HG03520 (cell line): ENCODE measurements at regions not wholly inside any gene's neighbourhood (a gene's known extent, or its start where the extent isn't known, plus 50 kb on each side); places are given as distances from the start of the nearest gene placed in this dataset.

ENCODE experiments used
- ATAC-seq: cut with Tn5 transposase; IDR thresholded peaks from one replicate; pipeline ENCODE4 v1.9.1; 2021; ENCODE audit warnings: mild to moderate bottlenecking, moderate library complexity; ENCODE audit not compliant: unreplicated experiment

- no peak for ATAC-seq
Measured at GRCh38 chr10:60572511-60573194, 183.0 kb upstream of the ANK3 start.

- no peak for ATAC-seq
Measured at GRCh38 chr10:60570896-60571295, 181.2 kb upstream of the ANK3 start.

- no peak for ATAC-seq
Measured at GRCh38 chr10:60570272-60570865, 180.7 kb upstream of the ANK3 start.

GRCh38 chr10:60569681-60570080 is 180.0 kb upstream of the ANK3 start:
- no peak for ATAC-seq

GRCh38 chr10:60566096-60566495 is 176.4 kb upstream of the ANK3 start:
- no peak for ATAC-seq

GRCh38 chr10:60565492-60565891 is 175.8 kb upstream of the ANK3 start:
- ATAC-seq: no peak

- no peak for ATAC-seq
Measured at GRCh38 chr10:60564475-60564874, 174.8 kb upstream of the ANK3 start.

GRCh38 chr10:60560451-60560850 is 170.8 kb upstream of the ANK3 start:
- ATAC-seq: no peak

GRCh38 chr10:60555700-60556099 is 166.0 kb upstream of the ANK3 start:
- no peak for ATAC-seq

GRCh38 chr10:60549686-60550085 is 160.0 kb upstream of the ANK3 start:
- no peak for ATAC-seq

- no peak for ATAC-seq
Measured at GRCh38 chr10:60542657-60543056, 153.0 kb upstream of the ANK3 start.

- ATAC-seq: no peak
Measured at GRCh38 chr10:60541451-60541850, 151.8 kb upstream of the ANK3 start.

GRCh38 chr10:60537697-60538096 is 148.0 kb upstream of the ANK3 start:
- ATAC-seq: no peak

GRCh38 chr10:60536529-60537114 is 146.9 kb upstream of the ANK3 start:
- ATAC-seq: no peak

GRCh38 chr10:60535427-60535826 is 145.8 kb upstream of the ANK3 start:
- ATAC-seq: no peak

- no peak for ATAC-seq
Measured at GRCh38 chr10:60534761-60535389, 145.2 kb upstream of the ANK3 start.

GRCh38 chr10:60532696-60533468 is 143.2 kb upstream of the ANK3 start:
- no peak for ATAC-seq

GRCh38 chr10:60531006-60531405 is 141.3 kb upstream of the ANK3 start:
- ATAC-seq: no peak

- ATAC-seq: no peak
Measured at GRCh38 chr10:60527676-60528075, 138.0 kb upstream of the ANK3 start.

GRCh38 chr10:60525716-60526585 is 136.3 kb upstream of the ANK3 start:
- no peak for ATAC-seq
